Stimulated activated CD8-positive, alpha-beta memory T cell treated with anti-CD3 and anti-CD28 coated beads, Interleukin-12 subunit alpha, Interleukin-12 subunit beta, amount 100 ng/mL, for 24 hours (primary cell): ENCODE measurements at regions not wholly inside any gene's neighbourhood (a gene's known extent, or its start where the extent isn't known, plus 50 kb on each side); places are given as distances from the start of the nearest gene placed in this dataset.
"Not testable (repeated sequence)": the region's sequence is repeated elsewhere in the genome, so short reads cannot be mapped to it uniquely, and the experiment has no call there.

Source experiments
- DNase-seq: peaks from one replicate; pipeline ENCODE4 v3.0.0-alpha.2; 2020; ENCODE audit errors: extremely low read depth

DNA sequence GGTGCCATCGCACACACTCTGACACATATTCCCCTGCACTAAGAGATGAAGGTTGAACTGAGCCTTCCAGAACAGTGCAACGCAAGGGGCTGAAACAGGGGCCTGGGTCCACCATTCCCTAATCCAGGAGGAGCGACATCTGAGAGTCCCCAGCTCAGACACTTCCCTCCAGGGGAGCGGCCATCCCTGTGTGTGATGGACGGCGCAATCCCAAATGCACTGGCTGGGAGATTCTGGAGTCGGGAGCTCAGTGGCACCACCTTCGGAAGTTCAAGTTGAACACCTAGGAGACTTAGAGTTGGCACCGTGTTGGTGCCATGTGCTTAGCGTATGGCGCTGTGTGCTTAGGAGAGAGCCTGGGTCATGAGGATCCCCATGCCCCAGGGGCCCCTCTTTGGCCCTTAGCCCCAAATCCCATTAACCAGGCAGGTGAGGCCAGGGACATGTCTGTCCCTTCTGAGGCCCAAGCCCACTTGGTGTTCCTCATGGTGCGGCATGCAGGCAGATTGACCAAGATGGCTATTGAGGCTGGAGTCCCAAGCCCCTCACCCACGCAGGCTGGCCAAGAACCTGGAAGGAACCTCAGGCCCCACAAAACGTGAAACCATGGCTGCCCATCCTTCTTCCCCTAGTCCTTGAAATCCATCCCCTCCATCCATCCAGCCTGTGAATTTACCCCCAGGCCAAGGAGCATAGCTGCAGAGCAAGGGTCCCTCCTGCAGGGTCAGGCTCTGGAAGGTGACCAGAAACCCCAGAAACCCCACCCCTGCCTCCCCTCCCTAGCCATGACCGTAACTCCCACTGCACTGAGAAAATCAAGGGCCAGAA, 114.1 kb upstream of the OTOS start:
- DNase-seq = no peak

- no peak for DNase-seq
Observed at GRCh38 chr2:240255165-240255491, 114.7 kb upstream of the OTOS start.

- no peak for DNase-seq
Observed at GRCh38 chr2:240255811-240256703, 115.6 kb upstream of the OTOS start.

DNA sequence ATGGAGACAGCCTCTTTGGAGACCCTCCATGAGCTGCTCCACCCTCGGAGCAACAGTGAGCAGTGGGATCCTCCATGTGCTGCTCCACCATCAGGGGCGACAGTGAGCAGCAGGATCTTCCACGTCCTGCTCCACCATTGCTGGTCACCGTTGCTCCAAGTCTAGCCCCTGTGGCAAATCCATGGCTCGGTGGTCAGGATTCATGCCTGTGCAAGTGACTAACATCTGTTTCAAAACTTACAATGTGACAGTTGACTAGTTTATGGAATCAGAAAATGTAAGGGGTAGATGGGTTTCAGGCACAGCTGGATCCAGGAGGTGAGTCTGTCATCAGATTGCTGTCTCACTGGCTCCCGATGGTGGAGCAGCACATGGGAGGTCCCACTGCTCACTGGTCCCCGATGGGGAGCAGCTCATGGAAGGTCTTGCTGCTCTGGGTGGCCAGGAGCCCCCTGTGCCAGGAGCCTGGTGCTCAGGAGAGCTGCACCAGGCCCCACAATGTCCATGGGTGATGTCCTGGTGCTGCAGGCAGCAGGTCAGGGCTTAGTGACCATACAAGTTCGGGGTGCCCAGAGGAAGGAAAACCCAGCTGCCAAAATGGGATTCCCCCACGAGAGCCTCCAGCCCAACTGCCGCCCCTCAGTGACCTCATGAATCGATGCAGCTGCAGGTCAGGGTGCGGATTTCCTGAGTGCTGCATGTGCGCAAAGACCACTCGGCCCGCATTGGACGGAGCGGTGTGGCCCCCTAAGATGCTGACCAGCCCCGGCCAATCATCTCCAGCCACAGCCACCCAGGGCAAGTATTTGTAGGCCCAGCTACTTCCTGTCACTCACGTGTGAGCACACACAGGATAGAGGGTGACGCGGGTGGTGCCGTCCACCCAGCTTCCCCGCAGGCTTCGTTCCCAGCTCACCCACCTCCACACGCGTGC, 116.5 kb upstream of the OTOS start:
- no peak for DNase-seq

GRCh38 chr2:240257940-240258580, 117.6 kb upstream of the OTOS start:
- DNase-seq = no peak

GRCh38 chr2:240258685-240259084, 118.2 kb upstream of the OTOS start:
- DNase-seq = no peak

DNA sequence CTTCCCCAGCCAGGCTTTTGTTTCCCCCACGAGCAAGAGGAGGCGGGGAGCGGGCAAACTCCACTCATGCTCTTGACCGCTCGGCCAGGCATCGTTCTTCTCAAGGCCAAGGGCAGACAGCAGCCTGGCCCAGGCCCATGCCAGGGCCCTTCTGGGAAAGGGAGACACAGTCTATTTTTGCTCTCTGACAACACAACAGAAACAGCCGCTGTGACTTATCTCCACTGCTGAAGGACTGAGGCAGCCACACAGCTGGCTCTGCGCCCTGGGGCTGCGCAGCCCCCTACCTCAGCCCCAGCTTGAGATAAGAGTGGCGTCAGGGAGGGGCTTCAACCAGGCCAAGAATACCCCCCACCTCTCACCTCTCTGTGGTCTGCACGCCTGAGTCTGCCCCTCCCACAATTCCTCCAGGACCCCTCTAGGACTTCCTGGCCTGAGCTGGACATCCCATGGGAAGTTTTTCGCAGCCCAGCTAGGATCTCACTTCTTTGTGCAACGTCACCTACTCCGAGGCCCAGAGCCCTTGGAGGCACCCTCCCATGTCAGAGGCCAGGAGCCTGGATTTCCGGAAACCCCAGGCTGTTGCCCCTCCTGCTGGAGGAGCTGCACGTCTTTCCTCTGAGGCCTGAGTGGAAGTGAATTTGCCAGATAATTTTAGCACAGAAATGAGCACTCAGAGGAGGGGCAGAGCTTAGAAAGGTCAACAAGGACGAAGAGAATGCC, 118.9 kb upstream of the OTOS start:
- no peak for DNase-seq

GRCh38 chr2:240259924-240260529, 119.6 kb upstream of the OTOS start:
- no peak for DNase-seq

GRCh38 chr2:240260664-240261063, 120.2 kb upstream of the OTOS start:
- no peak for DNase-seq

- DNase-seq = not testable (repeated sequence)
Observed at GRCh38 chr2:240262578-240262977, 122.1 kb upstream of the OTOS start.

DNA sequence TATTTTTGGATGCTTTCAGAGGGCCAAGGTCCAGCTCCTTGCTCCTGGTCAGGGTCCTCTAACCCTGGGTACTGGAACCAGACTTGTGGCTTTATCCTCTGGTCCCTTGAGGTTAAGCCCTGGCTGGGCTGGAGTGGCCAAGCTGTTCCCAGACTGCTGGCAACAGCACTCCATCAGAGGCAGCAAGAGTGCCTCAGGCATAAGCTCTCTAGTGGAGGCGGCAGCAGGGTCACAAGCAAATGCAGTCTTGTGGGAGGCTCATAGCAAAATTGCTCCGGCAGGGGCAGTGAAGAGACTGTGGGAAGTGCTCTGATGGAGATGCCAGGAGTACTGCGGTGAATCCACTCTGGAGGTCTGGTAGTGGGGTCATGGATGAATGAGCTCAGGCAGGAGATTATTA, 128.9 kb upstream of the OTOS start:
- DNase-seq = no peak

DNA sequence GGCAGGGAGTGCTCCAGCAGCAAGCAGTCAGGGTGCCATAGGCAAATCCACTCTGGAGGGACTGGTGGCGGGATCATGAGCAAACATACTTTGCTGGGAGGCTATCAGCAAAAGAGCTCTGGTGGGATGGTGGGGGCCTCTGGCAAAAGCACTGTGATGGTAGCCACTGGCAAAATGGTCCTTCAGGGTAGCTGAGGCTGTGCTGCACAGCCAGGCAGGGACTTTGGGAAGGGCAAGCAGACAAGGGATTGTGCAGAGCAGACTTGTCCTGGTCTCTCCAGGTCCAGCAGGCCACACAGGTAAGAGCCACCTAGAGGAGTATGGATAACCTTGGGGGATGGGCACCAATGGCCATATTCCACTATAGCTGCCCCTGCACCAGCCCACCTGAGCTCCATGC, 129.4 kb upstream of the OTOS start:
- no peak for DNase-seq

GRCh38 chr2:240271716-240272341, 131.4 kb upstream of the OTOS start:
- no peak for DNase-seq

DNA sequence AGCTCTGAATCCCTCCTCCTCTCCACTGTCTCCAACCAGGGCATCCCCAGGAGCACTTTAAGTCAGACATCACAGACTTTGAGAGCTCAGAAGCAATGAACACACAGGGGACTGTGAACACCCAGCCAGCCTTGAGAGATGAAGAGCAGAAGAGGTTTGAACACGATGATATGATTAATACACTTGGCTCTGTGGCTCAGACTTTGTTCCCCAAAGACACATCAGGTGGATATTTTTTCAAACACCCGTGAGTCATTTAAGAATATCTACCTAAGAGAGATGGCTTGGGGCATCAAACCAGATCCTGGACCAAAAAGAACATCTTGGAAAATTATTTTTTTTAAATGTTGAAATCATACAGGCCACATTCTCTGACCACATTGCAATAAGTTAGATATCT, 134.9 kb upstream of the OTOS start:
- no peak for DNase-seq

- DNase-seq = no peak
Observed at GRCh38 chr2:240277073-240277806, 136.8 kb upstream of the OTOS start.

- no peak for DNase-seq
Observed at GRCh38 chr2:240277807-240278522, 137.5 kb upstream of the OTOS start.

DNA sequence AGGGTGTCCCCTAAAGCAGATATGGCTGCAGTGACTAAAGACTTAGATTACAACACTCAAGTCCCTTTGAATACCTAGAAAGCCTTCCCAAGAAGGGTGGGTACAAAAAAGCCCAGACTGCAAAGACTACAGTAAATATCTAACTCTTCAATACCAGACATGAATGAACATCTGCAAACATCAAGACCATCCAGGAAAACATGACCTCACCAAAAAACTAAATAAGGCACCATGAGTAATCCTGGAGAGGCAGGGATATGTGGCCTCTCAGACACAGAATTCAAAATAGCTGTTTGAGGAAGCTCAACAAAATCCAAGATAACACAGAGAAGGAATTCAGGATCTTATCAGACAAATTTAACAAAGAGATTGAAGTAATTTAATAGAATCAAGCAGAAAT, 138.2 kb upstream of the OTOS start:
- DNase-seq = no peak

GRCh38 chr2:240280621-240281020, 140.2 kb upstream of the OTOS start:
- no peak for DNase-seq
